ENCODE measurements at regions not wholly inside any gene's neighbourhood (a gene's known extent, or its start where the extent isn't known, plus 50 kb on each side); places are given as distances from the start of the nearest gene placed in this dataset.

- TF ChIP-seq CTCF (IDR thresholded peaks at IDR 0.05) (no peak), POLR2AphosphoS5 (IDR thresholded peaks at IDR 0.05) (no peak)
These were observed 169.7 kb upstream of the TBCA start for GRCh38 chr5:77945874-77946273.

Data from suprapubic skin (tissue), 3 donors.